ENCODE measurements at regions not wholly inside any gene's neighbourhood (a gene's known extent, or its start where the extent isn't known, plus 50 kb on each side); places are given as distances from the start of the nearest gene placed in this dataset.

DNA sequence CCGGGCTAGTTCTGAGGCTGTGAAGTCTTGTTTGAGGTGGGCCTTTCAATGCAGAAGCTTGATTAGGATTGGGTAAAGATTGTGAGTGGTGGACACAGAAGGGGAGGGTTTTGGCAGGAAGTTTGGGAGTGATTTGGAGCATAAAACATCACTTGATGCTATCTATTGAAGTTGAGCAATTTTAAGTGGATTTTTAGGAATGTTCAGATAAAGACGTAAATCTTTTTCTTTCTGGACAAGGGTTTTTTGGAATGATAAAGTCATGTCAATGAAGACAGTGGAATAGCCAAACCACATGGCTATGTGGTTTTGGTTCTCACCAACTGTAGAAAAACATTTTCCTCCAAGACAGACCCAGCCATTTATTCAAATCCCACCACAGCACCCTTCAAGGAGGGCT is 111.2 kb upstream of the SNX19 start:
- no peak overlapping the region for H3K4me3 ChIP-seq (ENCODE audit: low read depth, low read length)
- no peak for DNase-seq (ENCODE audit: low read depth)
- TF ChIP-seq, protein P1, sequence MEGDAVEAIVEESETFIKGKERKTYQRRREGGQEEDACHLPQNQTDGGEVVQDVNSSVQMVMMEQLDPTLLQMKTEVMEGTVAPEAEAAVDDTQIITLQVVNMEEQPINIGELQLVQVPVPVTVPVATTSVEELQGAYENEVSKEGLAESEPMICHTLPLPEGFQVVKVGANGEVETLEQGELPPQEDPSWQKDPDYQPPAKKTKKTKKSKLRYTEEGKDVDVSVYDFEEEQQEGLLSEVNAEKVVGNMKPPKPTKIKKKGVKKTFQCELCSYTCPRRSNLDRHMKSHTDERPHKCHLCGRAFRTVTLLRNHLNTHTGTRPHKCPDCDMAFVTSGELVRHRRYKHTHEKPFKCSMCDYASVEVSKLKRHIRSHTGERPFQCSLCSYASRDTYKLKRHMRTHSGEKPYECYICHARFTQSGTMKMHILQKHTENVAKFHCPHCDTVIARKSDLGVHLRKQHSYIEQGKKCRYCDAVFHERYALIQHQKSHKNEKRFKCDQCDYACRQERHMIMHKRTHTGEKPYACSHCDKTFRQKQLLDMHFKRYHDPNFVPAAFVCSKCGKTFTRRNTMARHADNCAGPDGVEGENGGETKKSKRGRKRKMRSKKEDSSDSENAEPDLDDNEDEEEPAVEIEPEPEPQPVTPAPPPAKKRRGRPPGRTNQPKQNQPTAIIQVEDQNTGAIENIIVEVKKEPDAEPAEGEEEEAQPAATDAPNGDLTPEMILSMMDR (conservative IDR thresholded peaks at IDR 0.05; ENCODE audit: low read depth, low read length): no peak

DNA sequence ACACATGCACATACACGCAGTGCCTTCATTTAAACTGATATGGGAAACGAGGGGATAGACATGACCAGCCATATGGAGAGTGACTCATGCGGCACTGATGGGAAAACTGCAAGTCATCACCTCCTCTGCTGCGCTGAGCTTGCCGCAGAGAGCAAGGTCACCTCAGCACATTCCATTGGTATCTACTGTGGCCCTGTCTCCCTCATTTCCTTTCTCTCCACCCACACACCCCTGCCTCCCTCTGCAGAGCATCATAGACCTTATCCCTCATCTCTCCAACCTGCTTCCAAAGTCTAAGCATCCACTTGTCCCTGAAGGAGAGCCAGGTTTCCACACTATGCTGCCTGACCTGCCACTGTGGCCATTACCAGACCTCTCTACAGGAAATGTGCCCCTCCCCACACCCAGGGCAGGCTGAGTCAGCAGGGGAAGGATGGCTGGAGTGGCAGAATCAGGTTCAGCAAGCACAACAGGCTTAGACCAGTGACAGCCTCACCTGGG is 116.9 kb upstream of the SNX19 start:
- TF ChIP-seq, protein P1 (conservative IDR thresholded peaks at IDR 0.05; ENCODE audit: low read depth, low read length): no peak
- DNase-seq (ENCODE audit: low read depth): peak; percentile 93
- no peak overlapping the region for H3K4me3 ChIP-seq (ENCODE audit: low read depth, low read length)

DNA sequence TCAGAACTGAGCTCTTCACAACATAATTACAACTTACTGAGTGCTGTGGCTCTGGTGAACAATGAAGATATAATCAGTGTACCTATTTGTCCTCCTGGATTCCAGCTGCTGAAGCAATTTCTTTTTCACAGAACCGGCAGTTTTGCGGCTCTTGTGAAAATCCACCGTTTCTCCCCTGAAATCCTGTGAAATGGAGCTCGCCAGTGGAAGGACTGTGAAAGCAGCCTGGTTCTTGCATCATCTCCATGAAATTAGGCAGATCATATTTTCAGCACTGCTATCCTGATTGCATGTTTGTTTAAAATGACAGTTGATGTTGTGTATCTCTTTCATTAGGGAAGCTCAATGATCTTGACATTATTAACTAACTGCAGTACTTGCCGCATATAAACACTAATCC is 120.2 kb upstream of the SNX19 start:
- no peak overlapping the region for H3K4me3 ChIP-seq (ENCODE audit: low read depth, low read length)
- DNase-seq (ENCODE audit: low read depth): no peak
- TF ChIP-seq, protein P1 (conservative IDR thresholded peaks at IDR 0.05; ENCODE audit: low read depth, low read length): no peak

DNA sequence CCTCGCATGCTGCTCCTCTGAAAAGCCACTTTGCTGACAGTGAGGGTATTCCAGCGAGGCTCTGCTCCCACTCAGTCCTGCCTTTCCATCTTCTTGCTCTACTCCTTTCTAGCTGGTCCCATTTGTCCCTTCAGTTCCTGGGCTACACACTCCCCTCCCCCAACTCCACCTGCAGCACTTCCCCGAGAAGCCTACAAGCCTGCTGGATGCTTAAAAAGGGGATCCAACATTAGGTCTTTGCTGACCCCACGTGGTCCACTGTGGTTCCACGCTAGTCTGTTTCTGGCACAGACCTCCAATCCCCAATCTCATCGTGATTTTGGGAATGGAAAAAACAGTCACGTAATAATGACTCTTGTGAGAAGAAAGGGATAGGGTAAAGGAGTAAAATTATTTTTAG is 121.6 kb upstream of the SNX19 start:
- DNase-seq (ENCODE audit: low read depth): peak; percentile 4
- TF ChIP-seq, protein P1 (conservative IDR thresholded peaks at IDR 0.05; ENCODE audit: low read depth, low read length): peak; percentile 18
- no peak overlapping the region for H3K4me3 ChIP-seq (ENCODE audit: low read depth, low read length)

DNA sequence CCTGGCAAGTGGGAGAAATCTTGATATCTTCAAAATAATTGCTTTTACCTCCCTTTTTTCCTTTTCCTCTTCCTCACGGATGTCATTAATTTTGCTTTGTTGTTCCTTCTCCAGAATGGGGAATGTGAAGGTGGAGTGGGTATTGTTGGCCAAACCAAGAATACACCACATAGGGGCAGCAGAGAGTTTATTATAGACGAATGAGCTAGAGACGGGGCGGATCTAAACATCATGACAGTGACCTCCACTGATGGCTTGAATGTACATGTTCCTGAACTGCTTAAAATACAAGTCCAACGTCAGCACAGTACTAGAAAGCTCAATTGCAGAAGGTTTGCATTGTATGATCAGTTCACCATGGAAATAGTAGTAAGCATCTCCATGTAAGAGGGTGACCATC is 122.3 kb upstream of the SNX19 start:
- TF ChIP-seq, protein P1 (conservative IDR thresholded peaks at IDR 0.05; ENCODE audit: low read depth, low read length): peak; percentile 48
- DNase-seq (ENCODE audit: low read depth): peak; percentile 44
- H3K4me3 ChIP-seq (ENCODE audit: low read depth, low read length): no peak overlapping the region

DNA sequence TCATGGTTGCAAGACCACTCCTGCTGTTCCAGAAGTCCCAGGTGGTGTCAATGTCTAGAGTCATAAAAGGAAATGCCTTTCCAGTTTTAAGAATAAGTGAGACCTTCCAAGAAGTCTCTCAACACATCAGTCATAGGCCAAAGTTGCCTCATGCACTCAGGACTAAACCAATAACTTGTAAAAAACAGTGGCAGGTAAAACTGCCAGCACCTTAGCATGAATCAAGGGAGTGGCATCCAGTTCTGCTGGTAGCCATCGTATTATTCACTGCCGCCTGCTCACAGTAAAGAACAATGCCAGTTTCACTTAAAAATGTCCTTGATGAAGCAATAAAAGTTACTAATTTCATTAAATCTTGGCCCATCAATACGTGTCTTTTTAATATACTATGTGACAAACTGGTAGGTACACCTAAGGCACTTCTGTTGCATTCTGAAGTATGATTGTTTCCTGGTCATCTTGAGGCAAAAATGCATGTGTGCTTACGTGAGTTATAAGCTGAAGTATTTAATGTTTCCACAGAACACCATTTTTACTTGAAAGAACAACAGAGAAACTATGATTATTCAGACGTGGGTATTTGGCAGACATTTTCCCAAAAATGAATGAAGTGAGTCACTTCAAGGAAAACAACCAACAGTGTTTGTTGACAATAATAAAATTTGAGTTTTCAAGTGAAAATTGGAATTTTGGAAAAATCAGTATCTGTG is 125.2 kb upstream of the SNX19 start:
- no peak for DNase-seq (ENCODE audit: low read depth)
- TF ChIP-seq, protein P1 (conservative IDR thresholded peaks at IDR 0.05; ENCODE audit: low read depth, low read length): no peak

DNA sequence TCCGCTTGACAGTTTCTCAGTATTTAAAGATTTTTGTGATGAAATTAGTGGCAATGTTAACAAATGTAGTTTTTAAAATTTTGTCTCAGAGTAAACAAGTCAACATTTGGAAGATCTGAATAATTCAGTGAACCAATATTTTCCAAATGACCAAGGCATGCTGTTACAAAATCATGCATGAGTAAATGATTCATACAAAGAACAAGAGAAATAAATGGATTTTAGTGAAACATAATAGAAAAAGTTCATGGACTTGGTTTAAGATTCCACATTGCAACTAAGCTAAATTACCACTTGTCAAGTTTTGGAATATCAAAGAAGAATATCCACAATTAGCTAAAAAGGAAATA is 125.7 kb upstream of the SNX19 start:
- no peak for DNase-seq (ENCODE audit: low read depth)
- TF ChIP-seq, protein P1 (conservative IDR thresholded peaks at IDR 0.05; ENCODE audit: low read depth, low read length): no peak
- no peak overlapping the region for H3K4me3 ChIP-seq (ENCODE audit: low read depth, low read length)

More for the DNA sequence above, 125.2 kb upstream of the SNX19 start:
- no peak overlapping the region for H3K4me3 ChIP-seq (ENCODE audit: low read depth, low read length)
